ENCODE measurements at regions not wholly inside any gene's neighbourhood (a gene's known extent, or its start where the extent isn't known, plus 50 kb on each side); places are given as distances from the start of the nearest gene placed in this dataset.

GRCh38 chr18:70634576-70635147 is 345.8 kb downstream of the SOCS6 start:
- FAIRE-seq: no peak
- TF ChIP-seq SPI1 (IDR thresholded peaks at IDR 0.05; ENCODE audit: low read depth, low read length): no peak
- no peak for TF ChIP-seq POLR2A (IDR thresholded peaks at IDR 0.05; ENCODE audit: low read depth, low read length)
- no peak for DNase-seq (ENCODE audit: insufficient read length, low spot score)

DNA sequence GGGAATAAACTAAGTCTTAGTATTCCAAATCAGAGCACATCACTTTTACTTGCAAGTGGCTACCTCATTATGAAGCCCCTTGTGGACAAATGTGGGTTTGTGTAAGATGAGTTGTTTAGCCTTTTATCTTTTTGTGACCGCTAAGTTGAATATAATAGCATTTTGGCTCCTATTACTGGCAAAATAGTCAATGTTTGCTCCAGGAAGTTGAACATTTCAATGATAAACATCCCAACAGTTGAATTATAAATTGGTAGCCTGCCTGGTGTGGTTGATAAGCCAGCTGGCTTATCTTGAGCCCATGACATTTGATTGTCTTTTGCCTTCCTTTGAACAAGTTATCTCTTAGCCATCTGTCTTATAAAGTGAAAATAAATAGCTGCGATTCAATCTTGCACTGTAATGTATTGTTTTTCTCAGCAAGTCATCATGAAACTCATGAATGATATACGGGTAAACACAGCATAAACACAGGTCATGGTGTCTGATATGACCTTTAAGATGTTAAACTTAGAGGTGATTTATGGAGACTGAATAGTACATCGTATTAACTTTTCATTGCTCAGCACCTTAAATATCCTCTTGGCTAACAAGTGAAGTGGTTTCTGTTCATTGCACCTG is 338.4 kb downstream of the SOCS6 start:
- TF ChIP-seq POLR2A (IDR thresholded peaks at IDR 0.05; ENCODE audit: low read depth, low read length) (no peak), POU2F2 (IDR thresholded peaks at IDR 0.05; ENCODE audit: low read depth, low read length) (no peak), SPI1 (IDR thresholded peaks at IDR 0.05; ENCODE audit: low read depth, low read length) (no peak), TAF1 (IDR thresholded peaks at IDR 0.05; ENCODE audit: low read depth, low read length) (no peak), POLR2AphosphoS5 (IDR thresholded peaks at IDR 0.05; ENCODE audit: low read depth, low read length) (no peak), PAX5 (IDR thresholded peaks at IDR 0.05; ENCODE audit: insufficient read depth, low read length, severe bottlenecking) (no peak)
- FAIRE-seq (no peak), DNase-seq (ENCODE audit: insufficient read length, low spot score) (no peak)

- FAIRE-seq (no peak), DNase-seq (ENCODE audit: insufficient read length, low spot score) (no peak)
- TF ChIP-seq POU2F2 (IDR thresholded peaks at IDR 0.05; ENCODE audit: low read depth, low read length) (no peak), POLR2A (IDR thresholded peaks at IDR 0.05; ENCODE audit: low read depth, low read length) (no peak), SPI1 (IDR thresholded peaks at IDR 0.05; ENCODE audit: low read depth, low read length) (no peak), POLR2AphosphoS5 (IDR thresholded peaks at IDR 0.05; ENCODE audit: low read depth, low read length) (no peak), TAF1 (IDR thresholded peaks at IDR 0.05; ENCODE audit: low read depth, low read length) (no peak), PAX5 (IDR thresholded peaks at IDR 0.05; ENCODE audit: insufficient read depth, low read length, severe bottlenecking) (no peak)
These were observed 334.0 kb downstream of the SOCS6 start for GRCh38 chr18:70622622-70623419.

DNA sequence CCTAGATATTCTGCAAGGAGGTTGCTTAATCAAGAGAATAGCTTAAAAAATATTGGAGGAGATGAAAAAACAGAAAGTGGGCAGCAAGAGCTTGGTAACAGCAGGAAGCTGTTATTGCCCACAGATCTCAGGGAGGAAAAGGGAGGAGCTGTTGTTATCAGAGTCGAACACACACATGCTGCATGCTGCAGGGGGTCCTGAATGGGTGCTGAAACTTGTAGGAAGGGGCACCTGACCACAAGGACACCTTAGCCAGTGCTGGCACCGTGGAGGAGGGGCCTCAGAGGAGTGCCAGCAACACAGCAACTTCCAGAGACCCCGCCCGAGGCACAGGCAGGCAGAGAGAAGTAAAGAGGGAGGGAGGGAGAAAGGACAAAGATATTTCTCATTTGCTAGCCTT is 332.9 kb downstream of the SOCS6 start:
- DNase-seq (ENCODE audit: insufficient read length, low spot score) (no peak), FAIRE-seq (no peak)
- TF ChIP-seq SPI1 (IDR thresholded peaks at IDR 0.05; ENCODE audit: low read depth, low read length): no peak
- no peak for TF ChIP-seq PAX5 (IDR thresholded peaks at IDR 0.05; ENCODE audit: insufficient read depth, low read length, severe bottlenecking)
- TF ChIP-seq POU2F2 (IDR thresholded peaks at IDR 0.05; ENCODE audit: low read depth, low read length): no peak
- TF ChIP-seq POLR2AphosphoS5 (IDR thresholded peaks at IDR 0.05; ENCODE audit: low read depth, low read length): no peak
- no peak for TF ChIP-seq POLR2A (IDR thresholded peaks at IDR 0.05; ENCODE audit: low read depth, low read length)
- TF ChIP-seq TAF1 (IDR thresholded peaks at IDR 0.05; ENCODE audit: low read depth, low read length): no peak

DNA sequence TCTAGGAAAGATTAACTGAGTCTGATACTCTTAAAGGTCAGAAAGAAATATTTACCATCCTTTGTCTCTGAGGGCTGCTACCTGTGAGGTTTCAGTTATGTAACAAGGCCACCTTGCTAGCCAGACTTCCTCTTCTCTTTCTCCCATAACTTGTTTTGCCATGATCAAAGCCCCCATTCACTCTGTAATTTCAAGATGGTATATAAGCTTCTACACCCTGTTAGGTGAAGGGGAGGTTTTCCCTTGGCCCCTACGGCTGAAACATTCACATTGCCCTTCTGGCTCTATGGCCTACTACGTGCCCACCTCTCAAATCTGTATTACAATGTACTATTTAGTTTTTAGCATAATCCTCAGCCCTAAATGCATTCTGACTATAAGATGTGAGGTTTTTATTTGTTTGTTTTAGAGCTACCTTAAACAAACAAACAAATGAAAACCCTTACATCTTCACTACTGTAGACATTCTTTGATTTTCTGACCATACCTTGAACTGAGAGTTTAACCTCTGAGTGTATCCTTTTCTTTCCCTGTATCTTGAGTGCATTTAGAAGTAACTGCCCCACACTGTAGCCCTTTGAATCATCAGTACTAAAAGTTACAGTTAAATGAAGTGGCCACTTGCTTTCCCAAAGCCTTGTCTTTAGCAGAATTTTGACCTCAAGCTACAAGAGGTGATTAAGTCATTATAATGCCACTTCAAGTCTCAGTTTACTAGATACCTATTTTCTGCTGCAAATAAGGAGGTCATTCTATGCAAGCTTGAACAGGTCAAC is 332.2 kb downstream of the SOCS6 start:
- FAIRE-seq (no peak), DNase-seq (ENCODE audit: insufficient read length, low spot score) (no peak)
- TF ChIP-seq POLR2A (IDR thresholded peaks at IDR 0.05; ENCODE audit: low read depth, low read length) (no peak), PAX5 (IDR thresholded peaks at IDR 0.05; ENCODE audit: insufficient read depth, low read length, severe bottlenecking) (no peak), TAF1 (IDR thresholded peaks at IDR 0.05; ENCODE audit: low read depth, low read length) (no peak), POU2F2 (IDR thresholded peaks at IDR 0.05; ENCODE audit: low read depth, low read length) (no peak), POLR2AphosphoS5 (IDR thresholded peaks at IDR 0.05; ENCODE audit: low read depth, low read length) (no peak), SPI1 (IDR thresholded peaks at IDR 0.05; ENCODE audit: low read depth, low read length) (no peak)

DNA sequence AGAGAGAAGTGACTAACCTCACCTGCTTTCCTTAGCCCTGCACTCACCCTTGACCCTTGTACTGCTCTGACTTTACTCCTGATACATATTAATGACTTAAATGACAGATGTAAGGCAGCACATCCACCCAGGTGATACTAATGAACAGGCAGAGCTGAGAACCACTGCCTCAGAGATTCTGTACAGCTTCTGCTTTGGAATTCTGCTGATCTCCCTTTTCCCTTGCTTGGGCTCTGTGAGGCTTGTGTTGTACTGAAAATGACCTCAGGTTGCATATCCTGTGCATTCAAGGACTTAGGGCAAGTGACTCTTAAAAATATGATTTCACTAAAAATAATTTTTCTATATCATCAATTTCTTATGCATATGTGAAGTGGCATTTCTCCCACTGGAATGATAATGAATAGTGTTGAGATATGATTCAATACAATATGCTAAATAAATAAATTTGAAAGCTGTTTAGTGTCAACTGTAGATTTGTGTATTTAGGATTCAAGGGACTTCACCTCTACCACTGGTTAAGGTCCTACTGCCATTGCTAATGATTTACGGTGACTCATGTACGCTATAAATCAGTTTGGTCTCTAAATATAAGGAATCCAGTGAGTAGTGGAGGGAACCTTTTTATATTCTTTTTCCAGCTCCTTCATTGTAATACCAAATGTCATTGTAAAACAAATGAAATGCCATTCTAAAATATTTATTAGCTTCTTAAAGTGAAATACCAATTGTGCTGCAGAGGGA is 328.3 kb downstream of the SOCS6 start:
- DNase-seq (ENCODE audit: insufficient read length, low spot score): no peak
- no peak for FAIRE-seq
- TF ChIP-seq POLR2AphosphoS5 (IDR thresholded peaks at IDR 0.05; ENCODE audit: low read depth, low read length): no peak
- no peak for TF ChIP-seq POU2F2 (IDR thresholded peaks at IDR 0.05; ENCODE audit: low read depth, low read length)
- TF ChIP-seq SPI1 (IDR thresholded peaks at IDR 0.05; ENCODE audit: low read depth, low read length): no peak

- DNase-seq (ENCODE audit: insufficient read length, low spot score): no peak
- FAIRE-seq: no peak
- TF ChIP-seq SPI1 (IDR thresholded peaks at IDR 0.05; ENCODE audit: low read depth, low read length): no peak
- TF ChIP-seq POLR2AphosphoS5 (IDR thresholded peaks at IDR 0.05; ENCODE audit: low read depth, low read length): no peak
- TF ChIP-seq POLR2A (IDR thresholded peaks at IDR 0.05; ENCODE audit: low read depth, low read length): no peak
- no peak for TF ChIP-seq TAF1 (IDR thresholded peaks at IDR 0.05; ENCODE audit: low read depth, low read length)
- TF ChIP-seq PAX5 (IDR thresholded peaks at IDR 0.05; ENCODE audit: insufficient read depth, low read length, severe bottlenecking): no peak
- no peak for TF ChIP-seq POU2F2 (IDR thresholded peaks at IDR 0.05; ENCODE audit: low read depth, low read length)
These were observed 311.5 kb downstream of the SOCS6 start for GRCh38 chr18:70600225-70600925.

GRCh38 chr18:70598406-70598805 is 309.6 kb downstream of the SOCS6 start:
- no peak for TF ChIP-seq POLR2A (IDR thresholded peaks at IDR 0.05; ENCODE audit: low read depth, low read length)
- no peak for TF ChIP-seq POU2F2 (IDR thresholded peaks at IDR 0.05; ENCODE audit: low read depth, low read length)
- no peak for TF ChIP-seq POLR2AphosphoS5 (IDR thresholded peaks at IDR 0.05; ENCODE audit: low read depth, low read length)
- no peak for TF ChIP-seq TAF1 (IDR thresholded peaks at IDR 0.05; ENCODE audit: low read depth, low read length)
- TF ChIP-seq PAX5 (IDR thresholded peaks at IDR 0.05; ENCODE audit: insufficient read depth, low read length, severe bottlenecking): no peak
- no peak for TF ChIP-seq SPI1 (IDR thresholded peaks at IDR 0.05; ENCODE audit: low read depth, low read length)
- DNase-seq (ENCODE audit: insufficient read length, low spot score) (no peak), FAIRE-seq (no peak)

Measured in GM12891 (cell line).